GM21825 (cell line): ENCODE measurements at regions not wholly inside any gene's neighbourhood (a gene's known extent, or its start where the extent isn't known, plus 50 kb on each side); places are given as distances from the start of the nearest gene placed in this dataset.
"Not testable (repeated sequence)": the region's sequence is repeated elsewhere in the genome, so short reads cannot be mapped to it uniquely, and the experiment has no call there.

Source experiments
- ATAC-seq: cut with Tn5 transposase; IDR thresholded peaks from one replicate; pipeline ENCODE4 v1.9.1; 2021; ENCODE audit warnings: mild to moderate bottlenecking, moderate library complexity; ENCODE audit not compliant: unreplicated experiment

DNA sequence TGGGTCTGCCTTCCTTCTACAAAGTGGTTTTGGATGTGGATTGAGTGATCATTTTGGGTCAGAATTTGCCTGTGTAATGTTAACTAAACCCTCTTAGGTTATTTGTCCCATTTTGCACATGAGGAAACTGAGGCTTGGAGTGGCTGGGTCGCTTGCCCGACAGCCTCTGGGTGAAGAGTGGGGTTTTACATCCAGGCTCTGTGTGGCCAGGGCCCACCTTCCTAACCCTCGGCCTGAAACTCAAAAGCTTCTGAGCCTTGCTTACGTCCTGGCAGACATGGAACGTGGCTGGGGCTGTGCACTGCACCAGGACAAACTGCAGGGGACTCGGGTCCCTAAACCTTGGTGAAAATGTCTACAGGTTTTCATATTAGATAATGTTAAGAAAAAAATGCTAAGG, 542.4 kb downstream of the TBC1D22A start:
- ATAC-seq: no peak

DNA sequence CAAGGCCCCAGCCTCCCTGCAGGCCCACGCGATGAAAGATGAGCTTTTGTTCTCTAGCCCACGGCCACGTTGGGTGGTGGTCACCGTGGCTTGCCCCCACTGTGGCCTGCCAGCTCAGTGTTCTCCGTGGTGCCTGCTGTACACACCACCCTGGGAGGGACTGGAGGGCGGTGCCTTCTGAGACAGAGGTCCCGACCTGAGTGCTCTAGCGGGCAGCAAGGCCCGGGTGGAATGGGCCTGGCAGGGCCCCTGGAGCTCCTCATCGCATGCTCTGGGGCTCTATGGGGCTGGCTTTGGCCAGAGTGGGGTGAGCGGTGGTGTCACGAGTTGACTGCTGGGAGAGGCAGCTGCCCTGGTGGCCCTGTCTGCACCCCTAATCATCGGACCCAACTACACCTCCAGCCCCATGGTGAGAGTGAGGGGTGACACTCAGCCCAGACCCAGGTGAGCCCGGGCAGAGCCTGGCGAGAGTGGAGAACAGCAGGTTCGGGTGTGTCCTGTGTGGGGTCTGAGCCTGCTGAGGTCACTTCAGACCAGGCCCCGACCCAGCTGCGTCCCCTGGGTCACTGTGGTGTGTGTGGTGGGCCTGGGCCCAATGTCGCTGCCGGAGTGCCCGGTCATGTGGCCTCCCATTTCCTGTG, 541.9 kb downstream of the TBC1D22A start:
- no peak for ATAC-seq

GRCh38 chr22:47303161-47303890, 540.9 kb downstream of the TBC1D22A start:
- no peak for ATAC-seq

GRCh38 chr22:47302587-47302986, 540.1 kb downstream of the TBC1D22A start:
- not testable (repeated sequence) for ATAC-seq

GRCh38 chr22:47301820-47302475, 539.5 kb downstream of the TBC1D22A start:
- ATAC-seq: no peak

- no peak for ATAC-seq
Measured at GRCh38 chr22:47300698-47301405, 538.4 kb downstream of the TBC1D22A start.

DNA sequence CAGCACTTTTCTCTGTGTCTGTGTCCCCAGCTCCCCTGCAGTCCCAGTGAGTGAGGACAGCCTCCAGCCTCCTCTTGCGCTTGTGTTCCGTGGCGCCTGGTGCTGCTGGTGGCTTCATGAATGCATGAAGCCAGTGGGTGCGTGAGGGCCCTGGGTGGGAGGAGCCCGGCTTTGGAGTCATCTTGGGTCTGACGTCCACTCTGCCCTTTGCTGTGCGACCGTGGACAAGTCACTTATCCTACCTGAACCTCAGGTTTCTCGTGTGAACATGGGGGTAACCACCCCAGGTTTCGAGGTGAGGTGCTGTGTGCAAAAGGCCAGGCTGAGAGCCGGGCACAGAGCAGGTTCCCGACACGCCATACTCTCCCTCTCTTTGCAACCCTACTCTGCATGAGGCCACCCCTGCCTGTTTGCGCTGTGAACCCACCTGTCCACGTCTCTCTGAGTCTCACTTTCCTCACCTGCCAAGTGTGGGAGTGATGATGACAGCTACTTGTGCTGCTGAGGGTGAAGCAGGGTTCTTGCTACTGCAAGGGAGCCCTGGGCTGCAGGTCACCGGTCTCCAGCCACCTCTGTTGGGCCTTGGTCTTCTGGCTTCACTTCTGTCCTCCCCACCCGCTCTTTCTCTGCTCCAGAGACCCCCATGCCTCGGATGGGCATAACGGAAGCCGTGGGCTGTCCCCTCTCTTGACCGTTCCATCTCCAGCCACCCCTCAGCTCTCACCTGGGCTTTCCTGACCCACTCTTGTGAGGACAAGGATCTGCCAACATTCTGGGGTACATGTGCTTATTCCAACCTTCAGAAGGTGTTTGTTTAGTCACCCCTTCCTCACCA, 537.6 kb downstream of the TBC1D22A start:
- ATAC-seq: no peak

- no peak for ATAC-seq
Measured at GRCh38 chr22:47299211-47299862, 536.9 kb downstream of the TBC1D22A start.

DNA sequence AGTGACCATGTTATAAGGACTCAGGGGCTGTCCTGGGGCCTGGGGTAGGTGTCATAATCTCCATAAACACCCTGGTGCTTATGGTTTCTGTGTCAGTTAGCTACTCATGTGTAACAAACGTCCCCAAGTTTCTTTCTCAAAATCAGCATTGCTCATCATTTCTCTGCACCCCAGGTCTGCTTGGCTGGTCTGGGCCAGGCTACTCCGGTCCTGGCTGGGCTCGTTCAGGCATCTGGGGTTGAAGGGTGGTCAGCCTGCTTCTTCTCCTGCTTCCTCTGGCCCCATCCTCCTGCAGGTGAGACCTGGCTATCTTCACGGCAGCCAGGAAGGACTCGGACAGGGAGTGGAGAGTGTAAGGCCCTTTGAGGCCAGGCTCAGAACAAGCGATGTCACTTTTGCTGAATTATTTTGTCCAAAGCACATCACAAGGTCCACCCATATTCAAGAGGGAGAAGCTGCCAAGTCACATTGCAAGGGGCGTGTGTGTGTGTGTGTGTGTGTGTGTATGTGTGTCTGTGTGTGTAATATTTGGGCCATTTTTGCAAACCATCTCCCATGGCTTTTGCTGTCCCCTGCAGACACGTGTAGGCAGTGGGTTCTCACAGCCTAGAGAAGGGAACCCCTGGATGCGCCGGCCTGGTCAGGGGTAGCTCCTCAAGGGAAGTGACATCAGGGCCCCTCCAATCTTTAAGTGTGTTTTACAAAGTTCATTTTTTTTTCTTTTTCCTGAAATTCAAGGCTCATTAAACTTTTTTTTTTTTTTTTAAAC, 535.8 kb downstream of the TBC1D22A start:
- ATAC-seq: no peak

- no peak for ATAC-seq
Measured at GRCh38 chr22:47297261-47298016, 535.0 kb downstream of the TBC1D22A start.

- ATAC-seq: no peak
Measured at GRCh38 chr22:47296405-47297260, 534.2 kb downstream of the TBC1D22A start.

DNA sequence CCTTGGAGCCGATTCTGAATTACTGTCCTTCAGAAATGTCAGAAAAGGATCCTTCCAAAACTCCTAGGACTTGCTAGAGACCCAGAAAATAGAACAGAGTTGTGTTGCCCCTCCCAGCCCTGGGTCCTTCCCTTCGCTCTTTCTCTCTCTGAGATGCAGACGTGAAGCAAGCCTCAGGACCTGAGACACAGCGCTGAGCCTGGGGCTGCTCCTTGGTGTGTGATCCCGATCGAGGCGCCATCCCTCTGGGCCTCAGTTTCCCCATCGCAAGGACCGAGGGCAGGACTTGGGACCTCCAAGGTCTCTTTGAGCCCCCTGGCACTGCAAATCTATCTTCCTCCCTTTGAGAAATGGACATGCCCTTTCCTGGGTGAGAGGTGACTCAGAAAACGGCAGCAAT, 533.5 kb downstream of the TBC1D22A start:
- ATAC-seq: no peak

GRCh38 chr22:47295226-47295901, 532.9 kb downstream of the TBC1D22A start:
- ATAC-seq: no peak

GRCh38 chr22:47294576-47294975, 532.1 kb downstream of the TBC1D22A start:
- ATAC-seq: no peak

GRCh38 chr22:47294222-47294532, 531.7 kb downstream of the TBC1D22A start:
- ATAC-seq: no peak

DNA sequence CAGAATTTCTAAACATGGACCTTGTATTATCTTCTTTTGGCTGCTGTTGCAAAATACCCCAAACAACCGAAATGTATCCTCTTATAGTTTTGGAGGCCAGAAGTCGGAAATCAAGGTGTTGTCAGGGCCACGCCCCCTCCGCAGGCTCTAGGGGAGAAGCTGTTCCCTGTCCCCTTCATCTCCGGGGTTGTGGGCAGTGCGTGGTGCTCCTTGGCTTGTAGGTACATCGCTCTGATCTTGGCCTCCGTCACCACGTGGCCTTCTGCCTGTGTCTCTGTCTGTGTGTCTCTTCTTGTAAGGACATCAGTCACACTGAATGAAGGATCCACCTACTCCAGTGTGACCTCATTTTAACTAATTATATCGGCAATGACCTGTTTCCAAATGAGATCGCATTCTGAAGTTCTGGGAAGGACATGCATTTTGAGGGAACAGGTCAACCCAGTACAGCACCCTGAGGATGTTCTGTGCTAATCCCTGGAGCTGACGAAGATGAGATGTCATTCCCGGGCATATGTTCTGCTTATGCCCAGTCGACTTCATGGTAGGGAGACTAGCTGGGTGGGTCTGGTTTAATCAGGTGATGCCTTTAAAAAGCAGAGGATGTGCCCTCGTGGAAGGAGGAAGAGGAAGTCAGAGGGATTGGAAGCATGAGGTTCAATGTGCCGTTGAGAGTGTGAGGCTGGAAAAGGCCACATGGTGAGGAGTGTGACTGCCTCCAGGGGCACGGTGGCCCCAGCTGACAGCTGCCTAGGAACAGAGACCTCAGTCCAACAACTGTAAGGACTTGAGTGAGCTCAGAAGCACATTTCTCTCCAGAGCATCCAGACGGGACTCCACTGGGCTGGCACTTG, 531.1 kb downstream of the TBC1D22A start:
- no peak for ATAC-seq
